Glutamatergic neuron (in vitro differentiated cells): ENCODE measurements at regions not wholly inside any gene's neighbourhood (a gene's known extent, or its start where the extent isn't known, plus 50 kb on each side); places are given as distances from the start of the nearest gene placed in this dataset.

ENCODE experiments used
- DNase-seq: peaks from one replicate; pipeline ENCODE4 v3.0.0; 2022
- H3K27ac Mint-ChIP-seq: one replicate; pipeline ENCODE4 v1.8.0; 2020; ENCODE audit warnings: mild to moderate bottlenecking, mixed read lengths, inconsistent platforms; ENCODE audit not compliant: unreplicated experiment
- H3K27me3 Mint-ChIP-seq: one replicate; pipeline ENCODE4 v1.8.0; 2020; ENCODE audit warnings: mild to moderate bottlenecking, moderate library complexity, mixed read lengths, inconsistent platforms; ENCODE audit not compliant: unreplicated experiment
- H3K36me3 Mint-ChIP-seq: one replicate; pipeline ENCODE4 v1.8.0; 2020; ENCODE audit warnings: mild to moderate bottlenecking, mixed read lengths, inconsistent platforms; ENCODE audit not compliant: unreplicated experiment
- H3K4me1 Mint-ChIP-seq: one replicate; pipeline ENCODE4 v1.8.0; 2020; ENCODE audit warnings: mild to moderate bottlenecking, low read depth, mixed read lengths, inconsistent platforms; ENCODE audit not compliant: unreplicated experiment
- H3K4me3 Mint-ChIP-seq: one replicate; pipeline ENCODE4 v1.8.0; 2020; ENCODE audit warnings: mild to moderate bottlenecking, mixed read lengths, inconsistent platforms; ENCODE audit not compliant: unreplicated experiment
- H3K9me3 Mint-ChIP-seq: one replicate; pipeline ENCODE4 v1.8.0; 2020; ENCODE audit warnings: mild to moderate bottlenecking, moderate library complexity, mixed read lengths, inconsistent platforms; ENCODE audit not compliant: unreplicated experiment
- CTCF ChIP-seq: fragments of 200-600 bp; sonication (generic); IDR thresholded peaks from one replicate; pipeline ENCODE4 v1.5.0; 2021; ENCODE audit not compliant: partially characterized antibody, unreplicated experiment

GRCh38 chr2:193463011-193463410, 1268.3 kb upstream of the TMEFF2 start:
- H3K36me3 Mint-ChIP-seq = no peaks in the 10 kb centered on the region
- no peak for TF ChIP-seq CTCF
- no peaks in the 10 kb centered on the region for H3K9me3 Mint-ChIP-seq
- no peaks in the 10 kb centered on the region for H3K4me1 Mint-ChIP-seq
- H3K27ac Mint-ChIP-seq = no peak overlapping the region
- no peaks in the 10 kb centered on the region for H3K27me3 Mint-ChIP-seq
- H3K4me3 Mint-ChIP-seq = no peak overlapping the region
- DNase-seq = no peak

GRCh38 chr2:193462411-193462810, 1267.7 kb upstream of the TMEFF2 start:
- Mint-ChIP-seq H3K27me3 (no peaks in the 10 kb centered on the region), H3K4me1 (no peaks in the 10 kb centered on the region), H3K4me3 (no peak overlapping the region), H3K36me3 (no peaks in the 10 kb centered on the region), H3K9me3 (no peaks in the 10 kb centered on the region), H3K27ac (no peak overlapping the region)
- TF ChIP-seq CTCF = no peak
- DNase-seq = no peak

- Mint-ChIP-seq H3K27ac (no peak overlapping the region), H3K4me3 (no peak overlapping the region), H3K27me3 (no peaks in the 10 kb centered on the region), H3K36me3 (no peaks in the 10 kb centered on the region), H3K9me3 (no peaks in the 10 kb centered on the region), H3K4me1 (no peaks in the 10 kb centered on the region)
- no peak for DNase-seq
- TF ChIP-seq CTCF = no peak
Observed at GRCh38 chr2:193461431-193461934, 1266.8 kb upstream of the TMEFF2 start.

- Mint-ChIP-seq H3K9me3 (no peaks in the 10 kb centered on the region), H3K4me1 (peaks cover 2% of the 10 kb centered on the region), H3K27ac (no peak overlapping the region), H3K4me3 (no peak overlapping the region), H3K27me3 (no peaks in the 10 kb centered on the region), H3K36me3 (no peaks in the 10 kb centered on the region)
- TF ChIP-seq CTCF = no peak
- DNase-seq = no peak
Observed at GRCh38 chr2:193446967-193447366, 1252.2 kb upstream of the TMEFF2 start.

- no peaks in the 10 kb centered on the region for H3K36me3 Mint-ChIP-seq
- H3K4me1 Mint-ChIP-seq = peaks cover 2% of the 10 kb centered on the region
- no peak overlapping the region for H3K27ac Mint-ChIP-seq
- no peaks in the 10 kb centered on the region for H3K27me3 Mint-ChIP-seq
- no peak for DNase-seq
- H3K9me3 Mint-ChIP-seq = no peaks in the 10 kb centered on the region
- TF ChIP-seq CTCF = no peak
- no peak overlapping the region for H3K4me3 Mint-ChIP-seq
Observed at GRCh38 chr2:193442293-193442692, 1247.6 kb upstream of the TMEFF2 start.
